HG03045 (cell line): ENCODE measurements at regions not wholly inside any gene's neighbourhood (a gene's known extent, or its start where the extent isn't known, plus 50 kb on each side); places are given as distances from the start of the nearest gene placed in this dataset.

ENCODE experiments used
- ATAC-seq: cut with Tn5 transposase; IDR thresholded peaks from one replicate; pipeline ENCODE4 v1.9.1; 2021; ENCODE audit warnings: mild to moderate bottlenecking, moderate library complexity; ENCODE audit not compliant: unreplicated experiment

DNA sequence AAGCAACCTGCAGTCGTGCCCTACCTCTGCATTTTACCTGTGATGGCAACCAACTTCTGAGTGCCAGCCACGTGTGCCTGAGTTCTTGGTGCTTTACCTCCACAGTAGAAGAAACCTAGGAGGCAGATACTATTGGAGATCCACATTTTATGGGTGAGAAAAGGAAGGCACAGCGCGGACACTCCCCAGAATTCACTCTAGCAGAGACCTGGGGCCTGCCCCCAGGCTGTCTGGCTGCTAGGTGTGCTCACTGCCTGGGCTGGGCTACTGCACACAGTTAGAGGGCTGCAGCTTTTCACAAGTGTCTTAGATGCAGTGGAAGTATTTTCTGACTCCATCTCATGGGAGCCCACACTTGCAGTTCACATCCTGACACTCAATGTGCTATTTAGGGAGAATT lies 598.8 kb upstream of the ADAMTS16 start:
- no peak for ATAC-seq

DNA sequence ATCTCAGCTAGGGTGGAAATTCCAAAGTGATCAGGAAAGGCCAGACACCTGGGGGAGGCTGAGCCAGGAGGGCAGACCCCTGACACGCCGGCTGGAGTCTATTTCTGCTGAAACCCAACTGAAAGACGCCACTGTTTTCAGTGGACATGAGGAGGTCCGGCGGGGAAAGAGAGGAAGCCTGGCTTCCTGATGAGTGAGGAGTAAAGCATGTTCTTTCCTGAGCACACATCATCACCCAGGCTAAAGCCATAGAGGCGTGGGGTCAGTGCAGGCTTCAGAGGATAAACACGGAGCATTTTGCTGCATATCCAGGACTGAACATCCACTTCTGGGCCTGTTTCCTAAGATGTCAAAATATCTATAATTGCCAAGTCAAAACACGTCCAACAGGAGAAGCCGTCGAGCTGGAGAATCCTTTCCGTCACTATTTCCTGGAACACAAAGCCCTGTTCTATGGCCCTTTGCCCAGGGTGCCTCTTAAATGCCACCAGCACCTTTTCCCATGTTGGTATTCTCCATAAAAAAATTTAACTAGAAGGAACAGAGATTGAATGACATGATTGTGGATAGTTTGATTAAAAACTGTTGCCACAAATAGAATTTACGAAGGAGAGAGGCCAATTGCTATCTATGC lies 597.9 kb upstream of the ADAMTS16 start:
- no peak for ATAC-seq

DNA sequence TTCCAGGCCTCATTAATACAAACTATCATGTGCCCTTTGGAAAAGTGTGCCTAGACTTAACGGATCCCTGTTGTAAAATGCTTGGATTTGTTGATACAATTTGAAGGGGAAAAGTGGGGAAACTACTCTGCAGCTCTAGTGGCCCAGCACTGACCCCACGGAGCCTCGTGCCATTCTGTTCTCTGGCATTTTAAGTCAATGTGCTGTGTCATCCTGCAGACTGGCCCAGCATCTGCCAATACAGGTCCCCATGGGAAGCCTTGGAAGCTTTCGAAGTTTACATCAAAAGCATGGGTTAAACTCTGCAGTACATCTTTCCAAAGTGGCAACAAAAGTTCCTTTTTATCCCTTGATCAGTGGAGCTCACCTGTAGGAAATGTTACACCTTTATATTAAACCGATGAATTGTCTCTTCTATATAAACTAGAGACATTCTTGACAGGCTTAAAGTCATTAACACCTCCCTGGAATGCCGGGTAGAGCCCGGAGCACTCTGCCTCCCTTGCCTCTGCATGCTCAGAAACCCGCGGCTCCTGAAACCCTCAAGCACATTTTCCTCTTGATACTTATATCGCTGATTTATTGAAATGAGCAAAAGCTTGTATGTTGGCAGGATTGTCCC lies 596.0 kb upstream of the ADAMTS16 start:
- ATAC-seq: no peak

DNA sequence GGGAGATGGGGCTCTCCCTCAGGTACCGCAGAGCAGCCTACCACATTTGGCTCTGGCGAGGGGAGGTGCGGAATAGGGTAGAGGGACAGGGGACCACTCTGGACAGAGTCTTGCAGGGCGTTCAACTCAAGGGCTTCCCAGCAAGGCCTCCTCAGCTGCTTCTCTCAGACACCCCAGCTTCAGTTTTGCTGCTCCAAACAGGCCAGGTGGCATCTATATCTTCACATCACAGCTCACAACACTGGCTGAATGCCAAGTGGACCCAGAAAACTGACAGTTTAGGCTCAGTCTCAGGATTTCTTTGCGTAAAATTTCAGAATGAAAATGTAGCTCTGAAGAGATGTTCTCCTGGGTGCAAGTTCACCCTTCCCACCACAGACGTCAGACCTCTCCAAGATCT lies 592.6 kb upstream of the ADAMTS16 start:
- no peak for ATAC-seq

DNA sequence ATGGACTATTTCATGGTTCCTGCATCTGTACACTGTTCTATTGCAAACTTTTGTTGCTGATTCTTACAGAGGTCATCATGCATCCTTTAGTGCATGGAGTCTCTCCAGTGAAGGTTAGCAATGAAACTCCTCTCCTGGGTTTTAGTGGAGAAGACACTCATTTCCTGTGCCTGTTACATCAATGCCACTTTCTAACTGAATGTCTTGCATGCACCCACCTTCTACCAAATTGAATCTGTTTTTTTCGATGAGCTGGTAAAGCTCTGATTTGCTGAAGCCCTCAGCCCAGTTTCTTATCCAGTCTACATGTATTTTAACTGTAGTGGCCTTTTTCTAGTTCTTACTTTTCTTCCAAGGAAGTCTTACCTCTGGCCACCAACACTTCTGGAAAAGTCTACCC lies 591.8 kb upstream of the ADAMTS16 start:
- no peak for ATAC-seq

DNA sequence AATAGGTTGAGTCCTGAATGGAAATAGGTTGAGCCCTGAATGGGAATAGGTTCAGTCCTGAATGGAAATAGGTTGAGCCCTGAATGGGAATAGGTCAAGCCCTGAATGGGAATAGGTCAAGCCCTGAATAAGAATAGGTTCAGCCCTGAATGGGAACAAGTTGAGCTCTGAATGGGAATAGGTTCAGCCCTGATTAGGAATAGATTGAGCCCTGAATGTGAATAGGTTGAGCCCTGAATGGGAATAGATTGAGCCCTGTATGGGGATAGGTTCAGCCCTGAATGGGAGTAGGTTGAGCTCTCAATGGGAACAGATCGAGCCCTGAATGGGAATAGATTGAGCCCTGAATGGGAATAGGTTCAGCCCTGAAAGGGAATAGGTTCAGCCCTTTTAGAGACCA lies 590.8 kb upstream of the ADAMTS16 start:
- ATAC-seq: no peak

DNA sequence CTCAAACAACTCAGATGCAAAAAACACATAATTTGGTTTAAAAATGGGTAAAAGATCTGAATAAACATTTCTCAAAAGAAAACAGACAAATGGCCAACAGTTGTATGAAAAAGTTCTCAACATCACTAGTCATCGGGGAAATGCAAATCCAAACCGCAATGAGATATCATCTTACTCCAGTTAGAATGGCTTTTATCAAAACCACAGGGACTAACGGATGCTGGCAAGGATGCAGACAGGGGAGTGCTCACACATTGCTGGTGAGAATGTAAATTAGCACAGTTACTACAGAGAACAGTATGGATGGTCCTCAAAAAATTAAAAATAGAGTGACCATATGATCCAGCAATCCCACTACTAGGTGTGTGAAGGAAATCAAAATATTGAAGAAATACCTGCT lies 589.1 kb upstream of the ADAMTS16 start:
- ATAC-seq: no peak

DNA sequence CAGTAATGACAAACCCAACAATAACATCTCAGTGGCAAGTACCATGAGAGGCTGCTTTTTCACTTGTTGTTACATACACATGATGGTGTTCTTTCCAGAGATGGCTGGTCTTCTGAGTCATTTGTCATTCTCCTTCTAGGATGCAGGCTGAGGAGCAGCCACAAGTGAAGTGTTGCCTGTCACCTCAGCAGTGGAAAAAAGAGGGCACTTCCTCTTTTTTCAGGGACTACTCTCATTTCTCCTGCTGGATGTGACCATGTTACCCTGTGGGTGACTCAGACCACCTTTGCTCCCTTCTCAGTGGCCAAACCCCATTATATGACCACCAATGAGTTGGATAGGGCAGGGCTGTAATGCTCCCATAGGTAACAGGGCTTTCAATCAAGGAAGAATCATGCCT lies 587.0 kb upstream of the ADAMTS16 start:
- no peak for ATAC-seq

DNA sequence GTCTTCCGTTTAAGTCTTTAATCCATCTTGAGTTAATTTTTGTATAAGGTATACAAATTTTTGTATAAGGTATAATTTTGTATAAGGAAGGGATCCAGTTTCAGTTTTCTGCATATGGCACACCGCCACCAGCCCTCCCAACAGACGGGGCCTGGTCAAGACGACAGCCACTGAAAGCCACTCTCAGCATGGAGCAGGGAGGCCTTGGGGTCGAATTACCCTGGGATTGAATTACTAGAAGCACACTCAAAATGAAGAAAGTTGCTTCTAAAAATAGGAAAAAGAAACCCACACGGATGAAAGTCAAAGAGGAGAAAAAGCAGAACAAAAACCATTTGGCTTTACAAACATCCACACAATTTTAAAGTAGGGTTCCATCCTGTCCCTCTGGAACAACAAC lies 586.2 kb upstream of the ADAMTS16 start:
- ATAC-seq: no peak

DNA sequence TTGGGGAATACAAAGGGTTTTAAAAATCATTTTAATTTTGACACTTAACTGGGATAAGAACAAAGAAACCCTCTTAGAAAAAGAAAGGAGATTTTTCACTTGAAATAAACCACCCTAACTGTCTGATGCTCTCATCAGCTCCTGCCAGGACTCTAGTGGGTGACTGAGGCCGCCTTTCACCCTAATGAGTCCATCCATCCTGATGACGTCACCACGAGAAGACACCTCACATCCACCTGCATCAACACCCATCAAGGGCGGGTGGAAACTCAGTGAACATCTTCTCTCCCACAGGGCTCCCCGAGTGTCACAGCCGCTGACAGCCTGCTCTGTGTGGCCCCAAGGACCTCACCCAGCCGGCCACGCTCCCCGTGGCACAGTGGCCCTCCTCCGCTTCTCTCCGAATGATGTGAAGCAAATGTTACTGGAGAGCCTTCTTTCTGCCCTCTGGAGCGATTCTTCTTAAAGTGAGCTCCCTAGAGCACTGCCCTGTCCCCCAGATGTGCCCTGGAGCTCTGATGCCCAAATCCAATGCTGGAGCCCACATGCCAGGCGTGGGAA lies 584.3 kb upstream of the ADAMTS16 start:
- no peak for ATAC-seq

DNA sequence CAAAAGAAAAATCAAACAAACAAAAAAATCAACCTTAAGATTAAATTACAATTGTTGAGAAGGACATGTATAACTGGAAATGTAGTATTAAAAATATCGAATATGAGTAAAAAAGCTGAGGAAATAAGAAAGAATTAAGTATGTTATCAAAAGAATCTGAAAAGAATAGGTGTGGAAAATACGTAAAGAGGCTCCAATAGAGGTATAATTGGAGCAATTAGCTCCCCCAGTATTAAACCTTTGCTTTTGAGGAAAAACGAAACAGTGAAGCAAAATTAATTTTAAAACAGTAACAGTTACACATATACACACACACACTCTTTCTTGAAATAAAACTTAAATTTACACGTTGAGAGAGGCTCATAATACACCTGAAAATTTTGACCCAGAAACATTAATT lies 578.7 kb upstream of the ADAMTS16 start:
- no peak for ATAC-seq

DNA sequence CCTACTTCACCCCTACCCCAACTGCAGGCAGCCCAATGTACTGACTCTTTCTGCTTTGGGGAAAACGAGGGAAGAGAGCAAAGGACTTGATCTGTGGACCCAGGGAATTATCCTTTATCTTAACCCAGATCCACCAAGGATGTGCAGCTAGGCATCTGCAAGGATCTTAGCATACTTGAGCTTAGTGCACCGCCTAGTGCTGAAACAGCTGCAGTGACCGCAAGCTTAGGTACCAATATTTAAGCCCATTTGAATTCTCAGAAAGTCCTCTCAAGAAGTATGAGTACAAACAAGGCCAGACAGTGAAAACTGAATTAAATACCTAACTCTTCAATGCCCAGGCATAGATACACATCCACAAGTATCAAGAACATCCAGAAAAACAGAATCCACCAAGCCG lies 576.7 kb upstream of the ADAMTS16 start:
- ATAC-seq: no peak

DNA sequence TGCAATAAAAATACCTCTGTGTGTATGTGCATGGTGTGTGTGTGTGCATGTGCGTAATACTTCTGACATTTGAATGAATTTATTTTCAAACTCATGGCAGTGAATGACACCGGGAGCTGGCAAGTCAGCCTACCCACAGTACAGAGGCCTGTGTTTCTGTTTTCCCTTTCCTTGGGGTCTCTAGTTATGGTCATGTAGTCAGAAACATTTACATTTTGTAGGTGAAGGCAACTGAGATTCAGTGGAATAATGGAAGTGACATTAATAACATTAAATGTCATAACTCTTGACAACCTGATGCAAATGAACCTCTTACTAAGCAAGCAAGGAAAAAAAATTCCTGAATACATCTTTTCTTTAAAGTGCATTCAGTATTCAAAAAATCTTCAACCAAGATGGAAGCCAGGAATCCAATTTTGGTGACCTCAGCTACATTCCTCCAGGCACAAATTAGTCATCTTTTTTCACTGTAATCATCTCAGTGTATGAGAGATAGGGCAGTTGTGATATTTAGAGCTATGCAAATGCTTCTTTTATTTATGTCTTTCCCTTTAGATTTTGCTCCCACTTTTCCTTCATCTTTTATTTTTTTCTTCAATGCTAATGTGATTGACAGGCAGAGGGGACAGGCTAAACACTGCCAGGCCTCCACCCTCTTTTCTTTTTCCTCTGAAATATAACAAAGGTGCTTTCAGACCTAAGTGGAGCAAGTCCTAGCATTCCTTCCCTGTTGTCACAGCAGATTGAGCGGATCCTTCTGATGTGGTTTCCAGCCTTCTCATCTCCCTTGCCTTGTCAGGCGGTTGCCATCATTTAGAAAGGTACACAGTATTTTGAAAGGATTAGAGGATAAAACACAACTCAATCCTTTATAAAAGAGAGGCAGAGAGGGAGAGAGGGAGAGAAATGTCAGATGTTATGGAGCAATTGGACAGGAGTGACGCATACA lies 569.8 kb upstream of the ADAMTS16 start:
- ATAC-seq: no peak

DNA sequence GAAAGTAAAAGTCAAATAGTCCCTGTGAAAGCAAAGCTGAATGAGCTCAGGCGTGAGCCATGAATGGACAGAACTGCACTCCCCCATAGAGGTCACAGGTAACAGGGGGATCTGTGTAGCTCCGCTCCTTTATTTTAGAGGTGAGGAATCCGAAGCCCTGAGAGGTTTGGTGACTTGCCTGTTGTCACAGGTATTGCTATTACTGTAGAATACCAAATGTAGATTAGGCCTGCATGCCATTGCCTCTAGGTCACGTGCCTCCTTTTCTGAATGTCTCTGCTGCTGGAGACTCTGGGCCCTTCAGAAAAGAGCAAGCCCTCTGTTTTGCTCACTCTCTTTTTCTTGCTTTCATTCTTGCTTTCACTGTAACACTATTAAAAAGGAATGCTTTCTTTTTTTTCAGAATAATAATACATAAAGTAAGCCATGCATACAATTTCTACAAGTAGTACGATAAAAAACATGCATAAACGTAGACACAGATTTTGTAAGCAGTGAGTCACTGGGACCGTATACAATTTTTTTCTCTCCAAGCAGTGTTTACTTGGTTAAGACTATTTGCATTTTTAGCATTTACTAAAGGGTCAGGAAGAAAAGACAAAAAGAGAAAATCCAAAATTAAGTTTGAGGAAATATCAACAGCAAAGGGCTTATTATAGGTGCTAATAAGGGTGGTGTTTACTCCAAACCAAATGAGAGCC lies 568.7 kb upstream of the ADAMTS16 start:
- ATAC-seq: no peak

DNA sequence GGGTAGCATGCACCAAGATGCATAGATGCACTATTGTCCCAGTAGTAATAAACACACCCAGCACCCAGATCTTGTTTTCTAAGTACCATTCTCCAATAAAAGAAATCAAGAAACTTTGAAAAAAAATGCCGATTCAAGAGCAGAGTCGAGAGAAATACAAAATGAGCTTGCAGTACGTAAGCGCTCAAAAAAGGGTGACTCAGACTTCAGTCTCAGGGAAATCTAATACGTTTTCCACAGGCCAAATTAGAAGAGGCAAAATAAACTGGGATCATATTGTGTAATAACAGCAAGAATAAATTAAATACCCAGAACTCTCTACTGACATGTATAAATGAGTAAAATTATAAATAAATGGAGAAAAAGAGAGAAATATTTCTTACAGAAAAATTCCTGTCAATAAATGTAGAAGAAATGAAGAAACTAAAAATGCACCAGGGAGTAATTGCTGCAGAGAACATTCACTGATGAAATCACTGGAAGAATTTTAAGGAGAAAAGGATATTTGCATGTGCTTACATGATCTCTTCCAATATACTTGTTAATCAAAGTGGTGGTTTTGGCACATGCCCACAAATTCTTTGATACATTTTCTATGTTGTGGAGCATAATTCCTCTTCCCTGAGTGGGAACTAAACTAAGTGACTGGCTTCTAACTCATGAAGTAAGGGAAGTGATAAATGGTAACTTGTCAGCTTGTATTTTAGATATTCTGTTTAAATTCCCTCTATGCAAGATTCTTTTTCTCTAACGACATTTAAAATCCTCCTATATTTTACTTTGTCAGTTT lies 567.6 kb upstream of the ADAMTS16 start:
- ATAC-seq: no peak

DNA sequence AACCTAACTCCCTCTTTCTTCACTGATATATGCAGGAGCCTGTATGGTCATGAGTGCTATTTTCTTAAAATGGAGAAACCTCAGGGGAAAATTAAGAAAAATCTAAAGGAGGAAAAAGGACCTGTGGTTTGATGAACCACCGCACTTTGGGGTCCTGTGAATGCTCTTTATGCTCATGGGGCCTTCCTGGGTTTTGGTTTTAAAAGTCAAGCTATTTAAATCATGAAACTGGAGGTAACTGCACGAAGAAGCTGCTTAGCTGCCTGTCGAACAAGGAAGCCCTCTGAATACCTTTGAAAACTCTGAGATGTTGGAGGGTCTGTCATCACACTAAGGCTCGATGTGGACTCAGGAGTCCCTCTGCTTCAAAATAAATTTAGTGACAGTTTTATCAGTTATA lies 564.5 kb upstream of the ADAMTS16 start:
- no peak for ATAC-seq

DNA sequence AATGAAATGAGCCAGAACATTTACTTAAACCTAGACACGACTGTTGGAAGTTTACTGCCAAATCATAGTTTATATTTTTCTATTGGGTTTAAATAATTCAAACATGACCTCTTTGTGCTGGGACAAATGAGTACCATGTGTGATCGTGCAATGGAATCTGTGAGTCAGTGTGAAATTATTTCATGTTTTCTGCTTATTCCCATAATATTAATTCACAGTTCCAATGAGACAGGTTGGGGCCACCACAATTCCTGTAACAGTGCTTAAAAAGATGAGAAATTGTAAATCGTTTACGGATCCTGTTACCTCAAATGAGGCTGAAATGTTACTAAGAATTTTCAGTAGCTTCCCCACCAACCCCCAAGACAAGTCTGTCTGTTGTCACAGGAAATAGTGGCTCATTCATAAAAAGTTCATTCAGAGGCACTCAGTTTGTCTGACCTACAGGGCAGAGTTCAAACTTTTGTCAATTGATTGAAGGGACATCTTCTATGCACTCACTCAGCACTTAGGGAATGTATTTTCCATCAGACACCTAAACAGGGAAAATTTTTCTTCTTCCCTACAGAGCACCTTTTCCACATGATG lies 563.9 kb upstream of the ADAMTS16 start:
- no peak for ATAC-seq

DNA sequence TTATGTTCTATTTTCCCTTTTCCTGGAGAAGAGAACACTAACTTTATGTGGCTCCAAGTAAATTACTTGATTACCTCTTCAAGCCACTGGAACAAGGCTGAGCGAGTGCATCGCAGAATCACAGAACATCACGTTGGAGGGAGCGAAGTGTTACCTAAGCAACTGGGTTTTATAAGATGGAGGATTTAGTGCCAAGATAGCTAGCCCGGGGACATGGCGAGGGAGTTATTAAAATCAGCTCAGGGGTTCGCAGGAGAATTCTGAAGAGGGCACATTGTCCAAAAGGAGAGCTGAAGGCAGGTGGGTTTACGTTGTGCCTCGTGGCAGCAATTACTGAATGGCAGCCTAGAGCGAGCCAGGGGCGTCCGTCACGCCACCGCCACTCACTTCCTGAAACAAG lies 563.2 kb upstream of the ADAMTS16 start:
- no peak for ATAC-seq

DNA sequence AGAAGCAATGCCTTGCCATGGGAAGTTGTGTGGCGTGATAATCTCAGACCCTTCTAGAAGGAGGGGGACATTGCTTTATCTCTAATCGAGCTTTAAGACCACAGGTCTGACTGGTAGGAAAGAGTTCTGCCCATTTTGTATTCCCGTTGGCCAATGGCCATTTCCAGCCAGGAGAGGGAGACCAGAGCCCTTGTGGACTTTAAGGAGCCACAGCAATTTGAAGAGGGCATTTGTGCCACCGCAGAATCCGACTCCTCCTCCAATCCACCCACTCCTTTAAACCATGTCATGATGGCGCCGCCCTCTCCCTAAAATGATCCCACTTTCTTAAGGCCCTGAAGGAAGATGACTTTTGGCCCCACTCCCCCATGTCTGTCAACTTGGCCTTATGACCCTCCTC lies 560.5 kb upstream of the ADAMTS16 start:
- ATAC-seq: no peak

DNA sequence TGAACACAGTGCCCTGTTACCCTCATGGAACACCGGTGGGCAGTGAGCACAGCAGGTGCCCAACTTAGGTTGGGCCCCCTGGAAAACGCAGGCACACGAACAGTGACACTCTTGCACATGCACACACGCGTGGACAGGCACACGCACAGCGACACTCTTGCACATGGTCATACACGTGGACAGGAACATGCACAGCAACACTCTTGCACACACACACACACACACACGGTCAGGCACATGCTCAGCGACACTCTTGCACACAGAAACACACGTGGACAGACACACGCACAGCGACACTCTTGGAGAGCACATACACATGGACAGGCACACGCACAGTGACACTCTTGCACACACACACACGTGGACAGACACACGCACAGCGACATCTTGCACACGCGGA lies 559.4 kb upstream of the ADAMTS16 start:
- no peak for ATAC-seq
